ENCODE measurements at regions not wholly inside any gene's neighbourhood (a gene's known extent, or its start where the extent isn't known, plus 50 kb on each side); places are given as distances from the start of the nearest gene placed in this dataset.

GRCh38 chr6:9361749-9362148 is 926.4 kb upstream of the SLC35B3 start:
- H3K4me2 ChIP-seq (replicated peaks; ENCODE audit: extremely low read depth, low read length, poor library complexity, severe bottlenecking): no peak overlapping the region
- H3K27me3 ChIP-seq (ENCODE audit: control insufficient read depth in 2 of 2, insufficient read depth in 2 of 2, low read length in 2 of 2): no peaks in the 10 kb centered on the region
- no peaks in the 10 kb centered on the region for H3K9me3 ChIP-seq (replicated peaks in 1 of 2; ENCODE audit: control insufficient read depth in 1 of 2, insufficient read depth in 1 of 2, low read length in 2 of 2)
- no peak overlapping the region for H2AFZ ChIP-seq (ENCODE audit: insufficient read depth, low read depth, low read length, poor library complexity, severe bottlenecking)
- no peaks in the 10 kb centered on the region for H3K4me1 Mint-ChIP-seq
- no peak for TF ChIP-seq CTCF (IDR thresholded peaks at IDR 0.05)
- no peak overlapping the region for H3K27ac ChIP-seq (ENCODE audit: low read depth in 1 of 2, low read length in 2 of 2)
- no peak for DNase-seq
- H3K9me3 Mint-ChIP-seq: peaks cover 0 to 12% (median 2%) of the 10 kb centered on the region in 7 donors
- no peaks in the 10 kb centered on the region for H3K36me3 Mint-ChIP-seq
- H3K27ac Mint-ChIP-seq: no peak overlapping the region
- H3K4me3 ChIP-seq (replicated peaks in 1 of 3; ENCODE audit: low read depth in 2 of 3, low read length in 3 of 3): no peak overlapping the region
- H3K27me3 Mint-ChIP-seq (ENCODE audit: low read depth in 3 of 3): no peaks in the 10 kb centered on the region
- intact Hi-C loops (cut with micrococcal nuclease): no loop called here
- H3K4me3 Mint-ChIP-seq: no peak overlapping the region
- no peaks in the 10 kb centered on the region for H3K36me3 ChIP-seq (replicated peaks in 1 of 2; ENCODE audit: control insufficient read depth in 1 of 2, insufficient read depth in 2 of 2, low read length in 2 of 2)
- WGBS (ENCODE audit: insufficient coverage): no CpG with 5 or more reads among the region's 2 CpGs
- H3K4me1 ChIP-seq (ENCODE audit: control insufficient read depth in 1 of 2, insufficient read depth in 2 of 2, low read length in 2 of 2): no peaks in the 10 kb centered on the region
- H3K9ac ChIP-seq (ENCODE audit: insufficient read depth, low read length, poor library complexity, severe bottlenecking): no peak overlapping the region
- no peaks in the 10 kb centered on the region for H4K20me1 ChIP-seq (ENCODE audit: insufficient read depth, low read length)
- H3K79me2 ChIP-seq (ENCODE audit: insufficient read depth, low read length): no peaks in the 10 kb centered on the region

GRCh38 chr6:9360881-9361280 is 925.5 kb upstream of the SLC35B3 start:
- H3K4me3 ChIP-seq (replicated peaks in 1 of 3; ENCODE audit: low read depth in 2 of 3, low read length in 3 of 3): no peak overlapping the region
- no peaks in the 10 kb centered on the region for H3K4me1 ChIP-seq (ENCODE audit: control insufficient read depth in 1 of 2, insufficient read depth in 2 of 2, low read length in 2 of 2)
- H2AFZ ChIP-seq (ENCODE audit: insufficient read depth, low read depth, low read length, poor library complexity, severe bottlenecking): no peak overlapping the region
- no peak for TF ChIP-seq CTCF (IDR thresholded peaks at IDR 0.05)
- no peaks in the 10 kb centered on the region for H4K20me1 ChIP-seq (ENCODE audit: insufficient read depth, low read length)
- H3K4me1 Mint-ChIP-seq: no peaks in the 10 kb centered on the region
- no peak overlapping the region for H3K9ac ChIP-seq (ENCODE audit: insufficient read depth, low read length, poor library complexity, severe bottlenecking)
- no peaks in the 10 kb centered on the region for H3K36me3 ChIP-seq (replicated peaks in 1 of 2; ENCODE audit: control insufficient read depth in 1 of 2, insufficient read depth in 2 of 2, low read length in 2 of 2)
- no peak overlapping the region for H3K27ac ChIP-seq (ENCODE audit: low read depth in 1 of 2, low read length in 2 of 2)
- no peak overlapping the region for H3K27ac Mint-ChIP-seq
- no peaks in the 10 kb centered on the region for H3K27me3 ChIP-seq (ENCODE audit: control insufficient read depth in 2 of 2, insufficient read depth in 2 of 2, low read length in 2 of 2)
- H3K79me2 ChIP-seq (ENCODE audit: insufficient read depth, low read length): no peaks in the 10 kb centered on the region
- no peaks in the 10 kb centered on the region for H3K36me3 Mint-ChIP-seq
- H3K4me2 ChIP-seq (replicated peaks; ENCODE audit: extremely low read depth, low read length, poor library complexity, severe bottlenecking): no peak overlapping the region
- no peak for DNase-seq
- H3K9me3 ChIP-seq (replicated peaks in 1 of 2; ENCODE audit: control insufficient read depth in 1 of 2, insufficient read depth in 1 of 2, low read length in 2 of 2): no peaks in the 10 kb centered on the region
- no peak overlapping the region for H3K4me3 Mint-ChIP-seq
- intact Hi-C loops (cut with micrococcal nuclease): no loop called here
- H3K27me3 Mint-ChIP-seq (ENCODE audit: low read depth in 3 of 3): no peaks in the 10 kb centered on the region
- H3K9me3 Mint-ChIP-seq: peaks cover 0 to 13% (median 2%) of the 10 kb centered on the region in 7 donors
